ENCODE measurements at regions not wholly inside any gene's neighbourhood (a gene's known extent, or its start where the extent isn't known, plus 50 kb on each side); places are given as distances from the start of the nearest gene placed in this dataset.
"Not testable (repeated sequence)": the region's sequence is repeated elsewhere in the genome, so short reads cannot be mapped to it uniquely, and the experiment has no call there.

DNA sequence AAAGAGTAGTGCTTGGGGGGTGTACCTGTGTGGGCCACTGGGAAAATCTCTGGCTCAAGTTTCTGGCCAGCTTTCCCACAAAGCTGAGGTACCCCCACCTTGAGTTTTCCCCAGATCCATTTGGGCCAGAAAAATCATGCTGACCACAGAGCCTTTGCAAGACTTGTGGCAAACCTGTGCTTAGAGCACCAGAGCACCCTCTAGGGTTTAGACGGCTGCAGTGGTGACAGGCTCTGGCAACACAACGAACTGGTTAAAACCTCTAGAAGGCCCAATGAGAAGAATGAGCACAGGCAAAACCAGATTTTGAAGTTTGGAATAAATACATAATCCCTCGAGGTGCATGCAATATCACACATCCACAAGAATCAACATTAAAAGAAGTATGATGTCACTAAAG lies 290.7 kb upstream of the FOLH1 start:
- Histone ChIP-seq H3K4me1 (no peaks in the 10 kb centered on the region), H3K27me3 (no peaks in the 10 kb centered on the region), H3K27ac (no peak overlapping the region), H3K36me3 (no peaks in the 10 kb centered on the region), H3K4me3 (no peak overlapping the region), H3K9me3 (peaks cover 0 to 6% (median 0%) of the 10 kb centered on the region in 3 donors)
- WGBS, 2 donors (ENCODE audit: low coverage in 1 of 2), result 34 to 57% methylated on average over 3 of the region's 3 CpGs
- ATAC-seq, result no peak
- TF ChIP-seq EP300 (IDR thresholded peaks at IDR 0.05), result no peak
- no peak for TF ChIP-seq POLR2AphosphoS5 (IDR thresholded peaks at IDR 0.05)
- no peak for TF ChIP-seq CTCF (IDR thresholded peaks at IDR 0.05)
- TF ChIP-seq POLR2A (IDR thresholded peaks at IDR 0.05), result no peak

GRCh38 chr11:49505231-49505630 lies 296.8 kb upstream of the FOLH1 start:
- TF ChIP-seq POLR2AphosphoS5 (IDR thresholded peaks at IDR 0.05), result no peak
- no peak for TF ChIP-seq EP300 (IDR thresholded peaks at IDR 0.05)
- TF ChIP-seq CTCF (IDR thresholded peaks at IDR 0.05), result no peak
- no peak for TF ChIP-seq POLR2A (IDR thresholded peaks at IDR 0.05)
- Histone ChIP-seq H3K36me3 (no peaks in the 10 kb centered on the region), H3K27me3 (no peaks in the 10 kb centered on the region), H3K9me3 (no peaks in the 10 kb centered on the region), H3K4me3 (no peak overlapping the region), H3K27ac (no peak overlapping the region), H3K4me1 (no peaks in the 10 kb centered on the region)
- no peak for ATAC-seq

DNA sequence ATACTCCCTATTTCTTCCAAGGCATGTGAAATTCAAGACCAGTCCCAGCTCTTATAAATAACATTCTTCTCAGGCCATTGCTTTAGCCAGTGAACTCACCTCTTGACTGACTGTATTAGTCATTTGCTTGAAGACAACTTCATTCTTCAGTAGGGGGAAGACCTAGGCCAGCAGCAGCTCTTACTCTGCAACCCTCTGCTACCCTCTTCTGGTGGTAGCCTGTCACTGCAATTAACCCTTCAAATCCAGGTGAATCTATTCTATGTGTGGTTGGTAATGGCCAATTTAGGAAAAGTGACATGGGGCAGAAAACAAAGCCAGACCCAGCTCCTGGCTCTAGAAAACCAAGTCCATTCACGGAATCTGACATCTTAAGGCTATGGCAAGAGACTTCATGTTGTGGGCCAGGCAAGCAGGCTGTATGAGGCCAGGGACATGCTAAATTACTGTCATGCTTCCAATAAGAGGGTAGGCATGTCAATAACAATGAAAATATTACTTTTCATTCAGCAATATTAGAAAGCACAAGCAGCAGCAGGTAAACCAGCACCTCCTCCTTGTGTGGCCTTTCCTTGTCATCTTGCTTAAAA lies 317.9 kb upstream of the FOLH1 start:
- H3K36me3 ChIP-seq, H3K27me3 ChIP-seq, ATAC-seq, H3K9me3 ChIP-seq, H3K4me3 ChIP-seq, H3K27ac ChIP-seq, H3K4me1 ChIP-seq: not testable (repeated sequence)
- TF ChIP-seq CTCF (IDR thresholded peaks at IDR 0.05), result peak in 3 of 4 experiments; percentile 5 to 50 (median 31)
- 0 to 40% methylated on average over 1 of the region's 1 CpG for WGBS, 2 donors (ENCODE audit: low coverage in 1 of 2)

- H3K4me1 ChIP-seq, result no peaks in the 10 kb centered on the region
- no peaks in the 10 kb centered on the region for H3K27me3 ChIP-seq
- no peaks in the 10 kb centered on the region for H3K9me3 ChIP-seq
- H3K36me3 ChIP-seq, result no peaks in the 10 kb centered on the region
- no peak for ATAC-seq
- TF ChIP-seq POLR2A (IDR thresholded peaks at IDR 0.05) (no peak), CTCF (IDR thresholded peaks at IDR 0.05) (no peak), EP300 (IDR thresholded peaks at IDR 0.05) (no peak), POLR2AphosphoS5 (IDR thresholded peaks at IDR 0.05) (no peak)
- no peak overlapping the region for H3K4me3 ChIP-seq
- no peak overlapping the region for H3K27ac ChIP-seq
These were observed 324.8 kb upstream of the FOLH1 start for GRCh38 chr11:49533204-49533603.

DNA sequence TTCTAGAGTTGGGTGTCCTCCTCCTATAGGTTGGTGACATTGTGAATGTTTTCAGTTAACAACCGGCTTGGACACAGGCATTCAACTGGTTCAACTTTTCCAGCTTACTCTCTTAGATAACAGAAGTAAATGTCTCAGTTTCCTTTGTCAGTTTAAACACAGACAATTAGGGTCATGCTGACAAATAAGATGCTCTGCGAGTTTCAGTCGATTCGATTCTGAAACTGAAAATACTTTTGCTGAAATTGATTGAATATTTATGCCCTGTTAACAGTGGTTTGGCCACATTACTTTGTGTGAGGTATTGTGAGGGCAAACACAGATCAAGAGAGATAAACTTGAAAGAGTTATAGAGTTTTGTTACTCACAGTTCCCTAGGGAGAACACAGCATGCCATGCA lies 330.5 kb upstream of the FOLH1 start:
- ATAC-seq, H3K27me3 ChIP-seq, H3K9me3 ChIP-seq, H3K27ac ChIP-seq, H3K4me1 ChIP-seq, H3K4me3 ChIP-seq, H3K36me3 ChIP-seq: not testable (repeated sequence)
- WGBS, 2 donors (ENCODE audit: low coverage in 1 of 2), result 84 to 95% methylated on average over 4 of the region's 4 CpGs

GRCh38 chr11:49558261-49558847 lies 350.0 kb upstream of the FOLH1 start:
- not testable (repeated sequence) for H3K27ac ChIP-seq, H3K4me3 ChIP-seq, ATAC-seq, H3K9me3 ChIP-seq, H3K4me1 ChIP-seq, H3K36me3 ChIP-seq
- H3K27me3 ChIP-seq, result peaks cover 27% of the 10 kb centered on the region
- WGBS, 2 donors (ENCODE audit: low coverage in 1 of 2), result 42% methylated on average over 8 of the region's 42 CpGs; no CpG with 5 or more reads in 1 of the 2 donors

DNA sequence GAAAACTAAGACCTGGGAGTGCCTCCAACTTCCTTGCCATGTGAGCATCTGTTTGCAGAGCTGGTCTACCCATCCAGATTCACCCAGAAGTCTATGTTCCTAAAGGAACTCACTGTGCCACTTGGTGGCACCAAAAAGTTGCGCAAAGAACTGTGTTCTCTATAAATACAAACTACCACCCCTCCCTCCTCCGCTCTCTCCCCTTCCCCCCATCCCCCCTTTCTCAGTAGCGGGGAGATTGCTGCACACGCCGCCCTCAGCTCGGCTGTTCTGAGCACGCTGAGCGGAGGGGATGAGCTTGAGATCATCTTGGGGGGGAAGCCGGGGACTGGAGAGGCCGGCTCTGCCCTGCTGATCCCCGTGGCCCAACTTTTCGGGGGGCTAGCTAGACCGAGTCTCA lies 352.2 kb upstream of the FOLH1 start:
- H3K4me3 ChIP-seq, H3K27ac ChIP-seq, H3K9me3 ChIP-seq, H3K36me3 ChIP-seq, ATAC-seq, H3K4me1 ChIP-seq: not testable (repeated sequence)
- peaks cover 27% of the 10 kb centered on the region for H3K27me3 ChIP-seq
- 0 to 16% methylated on average over 1 to 2 of the region's 13 CpGs for WGBS, 2 donors (ENCODE audit: low coverage in 1 of 2)

GRCh38 chr11:49561240-49561880 lies 353.0 kb upstream of the FOLH1 start:
- ATAC-seq, H3K36me3 ChIP-seq, H3K4me3 ChIP-seq, H3K27ac ChIP-seq, H3K9me3 ChIP-seq, H3K4me1 ChIP-seq: not testable (repeated sequence)
- H3K27me3 ChIP-seq, result peaks cover 27% of the 10 kb centered on the region
- whole genome bisulfite sequencing, 2 donors (ENCODE audit: low coverage in 1 of 2), result 12% methylated on average over 7 of the region's 27 CpGs; no CpG with 5 or more reads in 1 of the 2 donors

DNA sequence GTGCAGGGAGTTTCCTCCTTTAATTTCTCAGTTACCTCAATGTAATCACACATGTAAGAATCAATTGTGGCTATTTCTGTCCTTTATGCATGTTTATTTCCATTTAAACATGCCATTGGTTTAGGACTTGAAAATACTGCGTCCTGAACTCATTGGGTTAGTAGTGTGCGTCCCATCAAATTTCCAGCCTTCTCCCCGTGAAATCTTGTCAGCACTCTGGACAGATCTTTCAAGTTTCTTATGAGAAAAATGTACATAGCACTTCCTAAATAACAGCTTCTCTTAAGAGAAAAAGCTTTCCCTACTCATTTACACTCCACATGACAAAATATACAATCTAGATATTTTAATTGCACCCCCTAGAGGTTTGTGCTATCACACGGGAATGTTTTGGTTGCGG lies 353.9 kb upstream of the FOLH1 start:
- not testable (repeated sequence) for H3K4me3 ChIP-seq, ATAC-seq, H3K27ac ChIP-seq, H3K9me3 ChIP-seq, H3K4me1 ChIP-seq, H3K36me3 ChIP-seq
- WGBS, 2 donors (ENCODE audit: low coverage in 1 of 2), result 62 to 69% methylated on average over 5 of the region's 5 CpGs
- peaks cover 27% of the 10 kb centered on the region for H3K27me3 ChIP-seq
